ENCODE measurements at regions not wholly inside any gene's neighbourhood (a gene's known extent, or its start where the extent isn't known, plus 50 kb on each side); places are given as distances from the start of the nearest gene placed in this dataset.
A peak's percentile ranks its signal among the peaks of the same experiment; 100 is the strongest.

- no peak overlapping the region for H3K27ac Mint-ChIP-seq
- DNase-seq: no peak
- Histone ChIP-seq H3K9me3 (no peaks in the 10 kb centered on the region), H3K4me3 (ENCODE audit: control insufficient read depth in 1 of 2, extremely low read depth in 1 of 2, low read length in 1 of 2) (no peak overlapping the region), H3K27me3 (replicated peaks in 1 of 2; ENCODE audit: control insufficient read depth in 2 of 2, extremely low read depth in 1 of 2, insufficient read depth in 2 of 2, low read length in 1 of 2) (peaks cover 0 to 7% of the 10 kb centered on the region in 2 experiments), H3K4me1 (ENCODE audit: control insufficient read depth in 1 of 2, extremely low read depth in 1 of 2, insufficient read depth in 2 of 2, low read length in 2 of 2) (no peaks in the 10 kb centered on the region), H3K36me3 (ENCODE audit: control insufficient read depth in 2 of 2, extremely low read depth in 1 of 2, insufficient read depth in 1 of 2, low read length in 1 of 2) (no peaks in the 10 kb centered on the region), H3K27ac (ENCODE audit: low read length) (no peak overlapping the region)
- 100% methylated on average over 1 of the region's 1 CpG for WGBS (ENCODE audit: insufficient coverage)
- no peaks in the 10 kb centered on the region for H3K9me3 Mint-ChIP-seq
- POLR2A ChIA-PET: no interaction called here
- no peak overlapping the region for H3K4me3 Mint-ChIP-seq
- ATAC-seq (replicated peaks in 1 of 4): no peak
- no peaks in the 10 kb centered on the region for H3K36me3 Mint-ChIP-seq
- peaks cover 9 to 19% of the 10 kb centered on the region in 2 donors for H3K27me3 Mint-ChIP-seq
- CTCF ChIA-PET: no interaction called here
- no peaks in the 10 kb centered on the region for H3K4me1 Mint-ChIP-seq
Observed at GRCh38 chr14:70269582-70269981, 80.8 kb upstream of the SLC8A3 start.

- ATAC-seq (replicated peaks in 1 of 4): no peak
- DNase-seq: no peak
- POLR2A ChIA-PET: no interaction called here
- H3K4me1 ChIP-seq (ENCODE audit: control insufficient read depth in 1 of 2, extremely low read depth in 1 of 2, insufficient read depth in 2 of 2, low read length in 2 of 2): no peaks in the 10 kb centered on the region
- H3K4me3 Mint-ChIP-seq: no peak overlapping the region
- H3K27ac ChIP-seq (ENCODE audit: low read length): no peak overlapping the region
- H3K9me3 Mint-ChIP-seq: no peaks in the 10 kb centered on the region
- no peaks in the 10 kb centered on the region for H3K4me1 Mint-ChIP-seq
- H3K36me3 Mint-ChIP-seq: no peaks in the 10 kb centered on the region
- WGBS (ENCODE audit: insufficient coverage): no CpG with 5 or more reads among the region's 2 CpGs
- H3K27me3 ChIP-seq (replicated peaks in 1 of 2; ENCODE audit: control insufficient read depth in 2 of 2, extremely low read depth in 1 of 2, insufficient read depth in 2 of 2, low read length in 1 of 2): peaks cover 0 to 14% of the 10 kb centered on the region in 2 experiments
- no peaks in the 10 kb centered on the region for H3K9me3 ChIP-seq
- H3K4me3 ChIP-seq (ENCODE audit: control insufficient read depth in 1 of 2, extremely low read depth in 1 of 2, low read length in 1 of 2): no peak overlapping the region
- H3K36me3 ChIP-seq (ENCODE audit: control insufficient read depth in 2 of 2, extremely low read depth in 1 of 2, insufficient read depth in 1 of 2, low read length in 1 of 2): no peaks in the 10 kb centered on the region
- CTCF ChIA-PET: no interaction called here
- no peak overlapping the region for H3K27ac Mint-ChIP-seq
- H3K27me3 Mint-ChIP-seq: peaks cover 13 to 16% of the 10 kb centered on the region in 2 donors
Observed at GRCh38 chr14:70268760-70269159, 80.0 kb upstream of the SLC8A3 start.

GRCh38 chr14:70266157-70266556 is 77.4 kb upstream of the SLC8A3 start:
- Mint-ChIP-seq H3K4me3 (no peak overlapping the region), H3K9me3 (no peaks in the 10 kb centered on the region), H3K27me3 (peaks cover 21 to 22% of the 10 kb centered on the region in 2 donors), H3K4me1 (no peaks in the 10 kb centered on the region), H3K27ac (no peak overlapping the region), H3K36me3 (no peaks in the 10 kb centered on the region)
- ChIA-PET CTCF (no interaction called here), POLR2A (no interaction called here)
- no peak for ATAC-seq (replicated peaks in 1 of 4)
- no CpG with 5 or more reads among the region's 2 CpGs for WGBS (ENCODE audit: insufficient coverage)
- Histone ChIP-seq H3K36me3 (ENCODE audit: control insufficient read depth in 2 of 2, extremely low read depth in 1 of 2, insufficient read depth in 1 of 2, low read length in 1 of 2) (no peaks in the 10 kb centered on the region), H3K9me3 (no peaks in the 10 kb centered on the region), H3K27ac (ENCODE audit: low read length) (no peak overlapping the region), H3K27me3 (replicated peaks in 1 of 2; ENCODE audit: control insufficient read depth in 2 of 2, extremely low read depth in 1 of 2, insufficient read depth in 2 of 2, low read length in 1 of 2) (peaks cover 0 to 11% of the 10 kb centered on the region in 2 experiments), H3K4me1 (ENCODE audit: control insufficient read depth in 1 of 2, extremely low read depth in 1 of 2, insufficient read depth in 2 of 2, low read length in 2 of 2) (no peaks in the 10 kb centered on the region), H3K4me3 (ENCODE audit: control insufficient read depth in 1 of 2, extremely low read depth in 1 of 2, low read length in 1 of 2) (no peak overlapping the region)
- DNase-seq: no peak

- H3K36me3 ChIP-seq (ENCODE audit: control insufficient read depth in 2 of 2, extremely low read depth in 1 of 2, insufficient read depth in 1 of 2, low read length in 1 of 2): no peaks in the 10 kb centered on the region
- peaks cover 21 to 22% of the 10 kb centered on the region in 2 donors for H3K27me3 Mint-ChIP-seq
- no peaks in the 10 kb centered on the region for H3K9me3 Mint-ChIP-seq
- POLR2A ChIA-PET: no interaction called here
- WGBS (ENCODE audit: insufficient coverage): no CpG with 5 or more reads among the region's 2 CpGs
- H3K4me3 ChIP-seq (ENCODE audit: control insufficient read depth in 1 of 2, extremely low read depth in 1 of 2, low read length in 1 of 2): no peak overlapping the region
- H3K4me1 ChIP-seq (ENCODE audit: control insufficient read depth in 1 of 2, extremely low read depth in 1 of 2, insufficient read depth in 2 of 2, low read length in 2 of 2): no peaks in the 10 kb centered on the region
- DNase-seq: no peak
- no peak overlapping the region for H3K27ac Mint-ChIP-seq
- no peaks in the 10 kb centered on the region for H3K4me1 Mint-ChIP-seq
- no peaks in the 10 kb centered on the region for H3K36me3 Mint-ChIP-seq
- H3K9me3 ChIP-seq: no peaks in the 10 kb centered on the region
- no peak overlapping the region for H3K4me3 Mint-ChIP-seq
- CTCF ChIA-PET: no interaction called here
- peaks cover 0 to 11% of the 10 kb centered on the region in 2 experiments for H3K27me3 ChIP-seq (replicated peaks in 1 of 2; ENCODE audit: control insufficient read depth in 2 of 2, extremely low read depth in 1 of 2, insufficient read depth in 2 of 2, low read length in 1 of 2)
- no peak for ATAC-seq (replicated peaks in 1 of 4)
- H3K27ac ChIP-seq (ENCODE audit: low read length): no peak overlapping the region
Observed at GRCh38 chr14:70265422-70265821, 76.7 kb upstream of the SLC8A3 start.

- H3K27ac Mint-ChIP-seq: no peak overlapping the region
- ChIA-PET POLR2A (no interaction called here), CTCF (no interaction called here)
Observed at GRCh38 chr14:70259420-70259819, 70.7 kb upstream of the SLC8A3 start.

GRCh38 chr14:70257526-70257925 is 68.8 kb upstream of the SLC8A3 start:
- CTCF ChIA-PET: no interaction called here
- H3K27ac Mint-ChIP-seq: no peak overlapping the region

More at GRCh38 chr14:70259420-70259819, 70.7 kb upstream of the SLC8A3 start:
- peaks cover 0 to 2% of the 10 kb centered on the region in 2 experiments for H3K4me1 ChIP-seq (ENCODE audit: control insufficient read depth in 1 of 2, extremely low read depth in 1 of 2, insufficient read depth in 2 of 2, low read length in 2 of 2)
- peaks cover 0 to 7% (median 0%) of the 10 kb centered on the region in 3 donors for H3K9me3 Mint-ChIP-seq
- H3K27me3 ChIP-seq (replicated peaks in 1 of 2; ENCODE audit: control insufficient read depth in 2 of 2, extremely low read depth in 1 of 2, insufficient read depth in 2 of 2, low read length in 1 of 2): peaks cover 2 to 28% of the 10 kb centered on the region in 2 experiments
- H3K4me3 ChIP-seq (ENCODE audit: control insufficient read depth in 1 of 2, extremely low read depth in 1 of 2, low read length in 1 of 2): no peak overlapping the region
- H3K4me3 Mint-ChIP-seq: no peak overlapping the region
- no peak for ATAC-seq (replicated peaks in 1 of 4)
- H3K36me3 ChIP-seq (ENCODE audit: control insufficient read depth in 2 of 2, extremely low read depth in 1 of 2, insufficient read depth in 1 of 2, low read length in 1 of 2): no peaks in the 10 kb centered on the region
- no peak for DNase-seq
- H3K9me3 ChIP-seq: no peaks in the 10 kb centered on the region
- whole genome bisulfite sequencing (ENCODE audit: insufficient coverage): no CpG with 5 or more reads among the region's 1 CpG
- H3K27ac ChIP-seq (ENCODE audit: low read length): no peak overlapping the region
- no peaks in the 10 kb centered on the region for H3K36me3 Mint-ChIP-seq
- peaks cover 51 to 54% of the 10 kb centered on the region in 2 donors for H3K27me3 Mint-ChIP-seq
- H3K4me1 Mint-ChIP-seq: peaks cover 6 to 13% (median 7%) of the 10 kb centered on the region in 3 donors

GRCh38 chr14:70256601-70257000 is 67.8 kb upstream of the SLC8A3 start:
- Mint-ChIP-seq H3K36me3 (no peaks in the 10 kb centered on the region), H3K9me3 (peaks cover 0 to 9% (median 0%) of the 10 kb centered on the region in 3 donors), H3K27me3 (peaks cover 56 to 59% of the 10 kb centered on the region in 2 donors), H3K4me3 (peak overlapping the region in 2 of 3 donors; percentile 22 to 81), H3K27ac (peak overlapping the region in 1 of 2 donors; percentile 2), H3K4me1 (peaks cover 6 to 15% (median 7%) of the 10 kb centered on the region in 3 donors)
- peaks cover 0 to 4% of the 10 kb centered on the region in 2 experiments for H3K4me1 ChIP-seq (ENCODE audit: control insufficient read depth in 1 of 2, extremely low read depth in 1 of 2, insufficient read depth in 2 of 2, low read length in 2 of 2)
- no peaks in the 10 kb centered on the region for H3K36me3 ChIP-seq (ENCODE audit: control insufficient read depth in 2 of 2, extremely low read depth in 1 of 2, insufficient read depth in 1 of 2, low read length in 1 of 2)
- no peak overlapping the region for H3K27ac ChIP-seq (ENCODE audit: low read length)
- no CpG with 5 or more reads among the region's 2 CpGs for WGBS (ENCODE audit: insufficient coverage)
- no peak for DNase-seq
- ChIA-PET CTCF (no interaction called here), POLR2A (no interaction called here)
- H3K4me3 ChIP-seq (ENCODE audit: control insufficient read depth in 1 of 2, extremely low read depth in 1 of 2, low read length in 1 of 2): no peak overlapping the region
- H3K27me3 ChIP-seq (replicated peaks in 1 of 2; ENCODE audit: control insufficient read depth in 2 of 2, extremely low read depth in 1 of 2, insufficient read depth in 2 of 2, low read length in 1 of 2): peaks cover 2 to 24% of the 10 kb centered on the region in 2 experiments
- ATAC-seq (replicated peaks in 1 of 4): no peak
- H3K9me3 ChIP-seq: no peaks in the 10 kb centered on the region

More at GRCh38 chr14:70257526-70257925, 68.8 kb upstream of the SLC8A3 start:
- H3K27ac ChIP-seq (ENCODE audit: low read length): no peak overlapping the region
- H3K4me1 Mint-ChIP-seq: peaks cover 6 to 15% (median 7%) of the 10 kb centered on the region in 3 donors
- WGBS (ENCODE audit: insufficient coverage): no CpG with 5 or more reads among the region's 7 CpGs
- no peak overlapping the region for H3K4me3 Mint-ChIP-seq
- H3K9me3 Mint-ChIP-seq: peaks cover 0 to 9% (median 0%) of the 10 kb centered on the region in 3 donors
- H3K36me3 ChIP-seq (ENCODE audit: control insufficient read depth in 2 of 2, extremely low read depth in 1 of 2, insufficient read depth in 1 of 2, low read length in 1 of 2): no peaks in the 10 kb centered on the region
- H3K9me3 ChIP-seq: no peaks in the 10 kb centered on the region
- H3K36me3 Mint-ChIP-seq: no peaks in the 10 kb centered on the region
- H3K27me3 Mint-ChIP-seq: peaks cover 55 to 58% of the 10 kb centered on the region in 2 donors
- no peak for ATAC-seq (replicated peaks in 1 of 4)
- H3K27me3 ChIP-seq (replicated peaks in 1 of 2; ENCODE audit: control insufficient read depth in 2 of 2, extremely low read depth in 1 of 2, insufficient read depth in 2 of 2, low read length in 1 of 2): peaks cover 2 to 24% of the 10 kb centered on the region in 2 experiments
- H3K4me1 ChIP-seq (ENCODE audit: control insufficient read depth in 1 of 2, extremely low read depth in 1 of 2, insufficient read depth in 2 of 2, low read length in 2 of 2): peaks cover 0 to 4% of the 10 kb centered on the region in 2 experiments
- H3K4me3 ChIP-seq (ENCODE audit: control insufficient read depth in 1 of 2, extremely low read depth in 1 of 2, low read length in 1 of 2): no peak overlapping the region
- POLR2A ChIA-PET: no interaction called here
- no peak for DNase-seq
